NT2/D1 (cell line): ENCODE measurements at regions not wholly inside any gene's neighbourhood (a gene's known extent, or its start where the extent isn't known, plus 50 kb on each side); places are given as distances from the start of the nearest gene placed in this dataset.

Experiments used
- SUZ12 ChIP-seq: IDR thresholded peaks from 2 replicates; pipeline ENCODE4 v1.6.1; 2011; ENCODE audit not compliant: insufficient read length, insufficient read depth; ENCODE audit errors: extremely low read depth
- YY1 ChIP-seq: IDR thresholded peaks from 2 replicates; pipeline ENCODE4 v1.6.1; 2011; ENCODE audit not compliant: insufficient read length, insufficient read depth
- ZNF274 ChIP-seq: IDR thresholded peaks from 2 replicates; pipeline ENCODE4 v1.6.1; 2011; ENCODE audit warnings: mild to moderate bottlenecking, low read depth, low read length

- TF ChIP-seq YY1 (no peak), SUZ12 (no peak), ZNF274 (no peak)
Observed at GRCh38 chr6:68235326-68235784, 399.7 kb upstream of the ADGRB3 start.
